Panc1 (cell line): ENCODE measurements at regions not wholly inside any gene's neighbourhood (a gene's known extent, or its start where the extent isn't known, plus 50 kb on each side); places are given as distances from the start of the nearest gene placed in this dataset.

Source experiments
- POLR2AphosphoS5 ChIP-seq: IDR thresholded peaks from 2 replicates; pipeline ENCODE4 v1.6.1; 2012; ENCODE audit warnings: mild to moderate bottlenecking, low read depth, low read length, moderate library complexity
- SIN3A ChIP-seq: IDR thresholded peaks from 2 replicates; pipeline ENCODE4 v1.6.1; 2012; ENCODE audit warnings: low read depth, mild to moderate bottlenecking, low read length, moderate library complexity, borderline replicate concordance; ENCODE audit not compliant: insufficient read depth
- TF ChIP-seq, protein P1 (sequence below): fragments of 450-650 bp; IDR thresholded peaks from 2 replicates; pipeline ENCODE4 v1.5.1; 2017; ENCODE audit warnings: mild to moderate bottlenecking

DNA sequence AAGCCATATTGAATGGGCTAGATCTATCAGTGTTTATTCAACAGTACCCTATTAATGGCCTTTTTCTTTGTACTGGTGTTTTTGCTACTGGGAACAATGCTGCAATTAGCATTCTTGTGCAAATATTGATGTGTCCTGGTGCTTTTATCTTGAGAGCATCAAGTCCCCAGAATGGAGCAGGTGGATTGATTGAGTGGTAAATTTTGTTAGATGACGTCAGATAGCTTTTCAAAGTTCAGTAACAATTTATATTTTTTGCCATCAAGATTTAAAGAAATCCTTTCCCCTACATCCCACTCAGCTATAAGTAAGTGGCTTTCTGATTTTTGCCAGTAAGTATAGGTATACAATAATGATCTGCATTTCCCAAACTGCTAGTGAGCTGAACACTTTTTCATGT, 63.4 kb upstream of the SYPL1 start:
- TF ChIP-seq, protein P1, sequence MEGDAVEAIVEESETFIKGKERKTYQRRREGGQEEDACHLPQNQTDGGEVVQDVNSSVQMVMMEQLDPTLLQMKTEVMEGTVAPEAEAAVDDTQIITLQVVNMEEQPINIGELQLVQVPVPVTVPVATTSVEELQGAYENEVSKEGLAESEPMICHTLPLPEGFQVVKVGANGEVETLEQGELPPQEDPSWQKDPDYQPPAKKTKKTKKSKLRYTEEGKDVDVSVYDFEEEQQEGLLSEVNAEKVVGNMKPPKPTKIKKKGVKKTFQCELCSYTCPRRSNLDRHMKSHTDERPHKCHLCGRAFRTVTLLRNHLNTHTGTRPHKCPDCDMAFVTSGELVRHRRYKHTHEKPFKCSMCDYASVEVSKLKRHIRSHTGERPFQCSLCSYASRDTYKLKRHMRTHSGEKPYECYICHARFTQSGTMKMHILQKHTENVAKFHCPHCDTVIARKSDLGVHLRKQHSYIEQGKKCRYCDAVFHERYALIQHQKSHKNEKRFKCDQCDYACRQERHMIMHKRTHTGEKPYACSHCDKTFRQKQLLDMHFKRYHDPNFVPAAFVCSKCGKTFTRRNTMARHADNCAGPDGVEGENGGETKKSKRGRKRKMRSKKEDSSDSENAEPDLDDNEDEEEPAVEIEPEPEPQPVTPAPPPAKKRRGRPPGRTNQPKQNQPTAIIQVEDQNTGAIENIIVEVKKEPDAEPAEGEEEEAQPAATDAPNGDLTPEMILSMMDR, result no peak
- no peak for TF ChIP-seq SIN3A
- no peak for TF ChIP-seq POLR2AphosphoS5
